Uterus (tissue), 3 donors: ENCODE measurements at regions not wholly inside any gene's neighbourhood (a gene's known extent, or its start where the extent isn't known, plus 50 kb on each side); places are given as distances from the start of the nearest gene placed in this dataset.
"Not testable (repeated sequence)": the region's sequence is repeated elsewhere in the genome, so short reads cannot be mapped to it uniquely, and the experiment has no call there.

ENCODE experiments used
- DNase-seq, 2 donors: peaks; one replicate each; pipeline ENCODE4 v3.0.0-alpha.2; 2019 to 2020
- H3K27ac ChIP-seq, 2 donors: fragments of 200-600 bp; sonication (generic); 1 replicate in 1 of 2; 2 replicates in 1 of 2; pipeline ENCODE4 v1.5.1; 2016 to 2018
- H3K27me3 ChIP-seq, 2 donors: fragments of 200-600 bp; sonication (generic); one replicate each; pipeline ENCODE4 v1.5.1; 2018 to 2019; ENCODE audit warnings: control low read depth in 1 of 2
- H3K36me3 ChIP-seq, 2 donors: fragments of 200-600 bp; sonication (generic); one replicate each; pipeline ENCODE4 v1.5.1; 2019; ENCODE audit warnings: control low read depth in 1 of 2
- H3K4me1 ChIP-seq, 2 donors: fragments of 200-600 bp; sonication (generic); one replicate each; pipeline ENCODE4 v1.5.1; 2018 to 2019; ENCODE audit warnings: control low read depth in 1 of 2
- H3K4me3 ChIP-seq, 2 donors: fragments of 200-600 bp; sonication (generic); 1 replicate in 1 of 2; 2 replicates in 1 of 2; pipeline ENCODE4 v1.5.1; 2018 to 2019; ENCODE audit warnings: mild to moderate bottlenecking in 1 of 2
- H3K9me3 ChIP-seq, 2 donors: fragments of 200-600 bp; sonication (generic); one replicate each; pipeline ENCODE4 v1.5.1; 2019; ENCODE audit warnings: control low read depth in 1 of 2
- CTCF ChIP-seq, 4 experiments: fragments of 200-600 bp in 2 of 4; fragments of 450-650 bp in 2 of 4; sonication (generic) in 2 of 4; IDR thresholded peaks; one replicate each; pipeline ENCODE4 v1.5.1; 2016 to 2019; ENCODE audit warnings: antibody characterized with exemption in 4 of 4, mild to moderate bottlenecking in 2 of 4, moderate library complexity in 1 of 4
- POLR2A ChIP-seq, 2 donors: fragments of 450-650 bp; IDR thresholded peaks; one replicate each; pipeline ENCODE4 v1.6.1; 2016; ENCODE audit warnings: antibody characterized with exemption in 2 of 2, mild to moderate bottlenecking in 1 of 2, moderate library complexity in 1 of 2
- intact Hi-C: fragments of 100-400 bp; cut with DNase I; formaldehyde crosslinking; loops from one replicate; pipeline ENCODE4 v1.15.1; 2023; ENCODE audit warnings: low total_unique reads
- donor health status: DM: yes; HTN: yes; CAD: no.

DNA sequence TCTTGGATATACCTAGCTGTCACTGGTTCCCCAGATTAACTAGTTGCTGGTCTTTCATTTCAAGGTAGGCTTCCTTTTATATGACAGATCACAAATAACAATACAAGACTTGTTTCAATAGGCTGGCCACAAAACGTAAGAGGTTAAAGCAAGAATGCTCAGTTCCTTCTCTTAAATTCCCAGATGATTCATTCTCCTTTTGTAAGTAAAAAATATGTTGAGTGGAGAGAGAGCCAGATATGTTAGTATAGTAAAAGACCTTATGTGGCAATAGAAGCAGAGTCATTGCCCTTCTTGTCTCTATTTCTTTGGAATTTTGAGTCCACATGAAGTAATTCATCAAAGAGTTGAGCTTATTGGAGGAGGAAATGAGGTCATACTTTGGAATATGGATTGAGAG is 939.0 kb upstream of the ATXN7L3B start:
- H3K9me3 ChIP-seq, result no peaks in the 10 kb centered on the region
- DNase-seq, result no peak
- TF ChIP-seq POLR2A (IDR thresholded peaks at IDR 0.05), result no peak
- no peak for TF ChIP-seq CTCF (IDR thresholded peaks at IDR 0.05)
- no peaks in the 10 kb centered on the region for H3K27me3 ChIP-seq
- H3K4me1 ChIP-seq, result no peaks in the 10 kb centered on the region
- no peak overlapping the region for H3K27ac ChIP-seq
- H3K36me3 ChIP-seq, result no peaks in the 10 kb centered on the region
- intact Hi-C loops, result no loop called here
- H3K4me3 ChIP-seq, result no peak overlapping the region

GRCh38 chr12:73599268-73599667 is 938.4 kb upstream of the ATXN7L3B start:
- TF ChIP-seq CTCF (IDR thresholded peaks at IDR 0.05) (no peak), POLR2A (IDR thresholded peaks at IDR 0.05) (no peak)
- no peaks in the 10 kb centered on the region for H3K27me3 ChIP-seq
- H3K27ac ChIP-seq, result no peak overlapping the region
- intact Hi-C loops, result no loop called here
- DNase-seq, result no peak
- no peaks in the 10 kb centered on the region for H3K4me1 ChIP-seq
- no peaks in the 10 kb centered on the region for H3K36me3 ChIP-seq
- no peak overlapping the region for H3K4me3 ChIP-seq
- no peaks in the 10 kb centered on the region for H3K9me3 ChIP-seq

DNA sequence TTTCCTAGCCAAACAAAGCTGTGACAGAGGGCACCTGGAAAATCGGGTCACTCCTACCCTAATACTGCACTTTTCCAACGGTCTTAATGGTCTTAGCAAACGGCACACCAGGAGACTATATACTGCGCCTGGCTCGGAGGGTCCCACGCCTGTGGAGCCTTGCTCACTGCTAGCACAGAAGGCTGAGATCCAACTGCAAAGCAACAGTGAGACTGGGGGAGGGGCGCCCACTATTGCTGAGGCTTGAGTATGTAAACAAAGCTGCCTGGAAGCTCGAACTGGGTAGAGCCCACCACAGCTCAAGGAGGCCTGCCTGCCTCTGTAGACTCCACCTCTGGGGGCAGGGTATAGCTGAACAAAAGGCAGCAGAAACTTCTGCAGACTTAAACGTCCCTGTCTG is 931.7 kb upstream of the ATXN7L3B start:
- DNase-seq, H3K9me3 ChIP-seq, H3K4me3 ChIP-seq, H3K27ac ChIP-seq, H3K4me1 ChIP-seq, H3K27me3 ChIP-seq, H3K36me3 ChIP-seq, intact Hi-C loops: not testable (repeated sequence)

- Histone ChIP-seq H3K9me3 (no peaks in the 10 kb centered on the region), H3K27ac (no peak overlapping the region), H3K4me3 (no peak overlapping the region), H3K27me3 (no peaks in the 10 kb centered on the region), H3K4me1 (no peaks in the 10 kb centered on the region), H3K36me3 (no peaks in the 10 kb centered on the region)
- intact Hi-C loops, result no loop called here
- TF ChIP-seq POLR2A (IDR thresholded peaks at IDR 0.05) (no peak), CTCF (IDR thresholded peaks at IDR 0.05) (no peak)
- DNase-seq, result no peak
Measured at GRCh38 chr12:73612551-73612950, 925.1 kb upstream of the ATXN7L3B start.

GRCh38 chr12:73623421-73623820 is 914.2 kb upstream of the ATXN7L3B start:
- H3K4me1 ChIP-seq, result no peaks in the 10 kb centered on the region
- H3K36me3 ChIP-seq, result no peaks in the 10 kb centered on the region
- no peak overlapping the region for H3K4me3 ChIP-seq
- TF ChIP-seq POLR2A (IDR thresholded peaks at IDR 0.05) (no peak), CTCF (IDR thresholded peaks at IDR 0.05) (no peak)
- intact Hi-C loops, result no loop called here
- H3K9me3 ChIP-seq, result no peaks in the 10 kb centered on the region
- no peaks in the 10 kb centered on the region for H3K27me3 ChIP-seq
- no peak for DNase-seq
- no peak overlapping the region for H3K27ac ChIP-seq

DNA sequence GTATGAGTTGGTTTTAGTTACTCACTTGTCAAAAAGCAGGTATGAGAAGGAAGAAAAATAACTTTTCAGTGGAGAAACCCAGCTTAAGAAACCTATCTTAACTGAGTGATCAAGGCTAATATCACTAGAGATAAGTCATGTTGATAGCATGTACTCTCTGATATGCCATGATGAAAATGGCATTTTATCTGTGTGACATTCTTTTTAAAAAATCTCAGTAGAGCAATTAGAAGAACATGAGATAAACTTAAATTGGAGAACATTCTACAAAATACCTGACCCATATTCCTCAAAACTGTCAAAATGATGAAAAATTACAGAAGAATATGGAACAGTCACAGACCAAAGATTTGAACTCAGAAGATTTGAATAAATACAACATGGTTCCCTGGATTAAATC is 912.4 kb upstream of the ATXN7L3B start:
- no peak overlapping the region for H3K4me3 ChIP-seq
- no peak for TF ChIP-seq CTCF (IDR thresholded peaks at IDR 0.05)
- no peak for TF ChIP-seq POLR2A (IDR thresholded peaks at IDR 0.05)

More for the DNA sequence above, 912.4 kb upstream of the ATXN7L3B start:
- Histone ChIP-seq H3K9me3 (no peaks in the 10 kb centered on the region), H3K27me3 (no peaks in the 10 kb centered on the region), H3K4me1 (no peaks in the 10 kb centered on the region), H3K36me3 (no peaks in the 10 kb centered on the region), H3K27ac (no peak overlapping the region)
- no peak for DNase-seq
- intact Hi-C loops, result no loop called here
